HG02981 (cell line): ENCODE measurements at regions not wholly inside any gene's neighbourhood (a gene's known extent, or its start where the extent isn't known, plus 50 kb on each side); places are given as distances from the start of the nearest gene placed in this dataset.

Experiments
- ATAC-seq: cut with Tn5 transposase; IDR thresholded peaks from one replicate; pipeline ENCODE4 v1.9.1; 2021; ENCODE audit warnings: mild to moderate bottlenecking, moderate library complexity; ENCODE audit not compliant: unreplicated experiment

GRCh38 chr10:42950606-42951485, 126.0 kb upstream of the RET start:
- ATAC-seq, result no peak

DNA sequence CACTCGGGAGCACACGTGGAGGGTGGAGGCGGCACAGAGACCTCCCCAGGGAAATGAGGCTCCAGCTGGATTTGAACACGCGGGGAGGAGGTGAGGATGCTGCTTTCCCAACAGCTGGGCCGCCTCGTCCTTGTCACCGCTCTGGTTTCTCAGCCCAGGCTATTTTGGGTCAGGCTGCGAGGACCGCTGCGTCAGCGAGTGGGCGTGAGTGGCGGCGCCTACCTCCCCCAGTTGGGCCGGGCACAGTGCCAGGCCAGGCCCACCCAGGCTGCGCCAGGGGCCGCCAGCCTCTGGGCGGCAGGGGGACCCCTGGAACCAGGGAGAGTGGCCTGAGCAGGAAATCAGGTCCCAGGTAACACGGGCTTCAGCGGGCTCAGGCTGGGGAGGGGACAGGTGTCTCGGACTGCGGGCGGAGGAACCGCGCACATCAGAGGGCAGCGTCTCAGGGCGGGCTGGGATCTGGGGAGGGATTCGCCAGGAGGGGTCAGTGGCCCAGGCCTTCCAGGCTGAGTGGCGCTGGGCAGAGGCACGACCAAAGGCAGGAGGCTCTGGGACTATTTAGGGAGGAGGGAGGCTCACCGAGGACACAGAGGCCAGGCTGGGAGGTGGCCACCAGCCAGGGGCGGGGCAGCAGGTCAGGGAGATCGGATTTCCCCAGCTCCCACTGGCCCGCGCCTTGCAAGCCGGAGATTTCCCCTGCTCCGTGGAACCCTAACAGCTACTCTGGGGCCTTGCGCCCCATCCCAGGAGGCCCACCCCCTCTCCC, 125.2 kb upstream of the RET start:
- ATAC-seq, result no peak

DNA sequence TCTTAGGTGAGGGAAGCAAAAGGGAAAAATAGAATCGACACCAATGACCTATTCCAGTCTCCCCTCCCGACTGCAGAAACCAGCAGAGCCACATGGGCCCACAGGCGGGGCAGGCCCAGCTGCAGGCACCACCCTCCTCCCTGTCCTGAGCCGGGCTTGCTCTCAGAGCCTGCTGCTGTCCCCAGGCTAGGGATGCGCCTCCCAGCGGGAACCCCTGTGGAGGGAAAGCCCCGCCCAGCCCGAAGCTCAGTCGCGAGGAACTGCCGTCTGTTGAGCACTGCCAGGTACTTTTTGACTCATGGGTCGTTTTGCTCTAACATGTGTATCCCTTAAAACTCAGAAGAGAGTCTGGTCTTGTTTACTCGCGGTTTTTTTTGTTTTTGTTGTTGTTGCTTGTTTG, 124.5 kb upstream of the RET start:
- ATAC-seq, result no peak

- no peak for ATAC-seq
These were observed 123.8 kb upstream of the RET start for GRCh38 chr10:42952931-42953683.

DNA sequence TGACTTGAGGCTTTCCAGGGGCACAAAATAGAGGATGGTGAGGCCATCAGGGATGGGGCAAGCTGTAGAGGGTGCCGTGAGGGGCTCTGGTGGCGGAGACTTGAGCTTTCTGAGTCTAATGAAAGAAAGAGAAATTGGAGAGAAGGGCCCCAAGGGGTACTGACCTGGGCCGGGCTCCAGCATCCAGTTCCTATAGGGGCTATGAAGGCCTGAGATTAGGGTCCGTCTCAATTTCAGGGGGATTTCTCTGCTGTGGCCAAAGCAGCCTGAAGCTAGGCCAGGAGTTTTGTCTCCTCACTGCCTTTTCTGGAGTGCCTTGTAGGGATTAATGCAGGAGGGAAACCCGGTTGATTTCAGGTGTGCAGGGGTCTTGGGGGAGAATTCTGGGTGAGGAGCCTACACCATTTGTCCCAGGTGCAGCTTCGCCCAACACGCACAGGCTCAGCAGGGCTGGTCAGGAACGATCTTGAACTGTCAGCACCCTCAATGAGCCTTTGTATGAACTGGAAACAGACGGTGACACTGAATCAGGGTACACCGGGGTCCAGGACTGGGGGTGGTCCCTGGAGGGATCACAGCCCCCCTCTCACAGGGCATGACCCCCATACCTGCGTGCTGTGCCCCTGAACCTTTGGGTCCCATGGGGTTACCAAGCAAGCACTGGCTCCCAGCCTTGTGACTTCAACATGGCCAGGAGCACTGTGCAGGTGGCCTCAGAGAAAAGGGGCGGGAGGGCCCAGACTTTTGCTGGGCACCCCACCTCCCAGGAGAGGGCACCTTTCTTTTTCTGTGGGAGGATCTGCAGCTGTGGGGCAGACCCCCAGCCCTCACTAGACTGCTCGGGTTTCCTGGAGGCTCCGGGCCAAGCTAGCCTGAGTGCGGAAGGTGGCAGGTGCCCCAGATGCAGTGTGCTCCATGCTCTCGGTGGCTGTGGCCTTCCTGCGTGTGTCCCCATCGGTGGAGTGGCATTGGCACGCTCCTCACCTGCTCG, 122.9 kb upstream of the RET start:
- ATAC-seq, result no peak

DNA sequence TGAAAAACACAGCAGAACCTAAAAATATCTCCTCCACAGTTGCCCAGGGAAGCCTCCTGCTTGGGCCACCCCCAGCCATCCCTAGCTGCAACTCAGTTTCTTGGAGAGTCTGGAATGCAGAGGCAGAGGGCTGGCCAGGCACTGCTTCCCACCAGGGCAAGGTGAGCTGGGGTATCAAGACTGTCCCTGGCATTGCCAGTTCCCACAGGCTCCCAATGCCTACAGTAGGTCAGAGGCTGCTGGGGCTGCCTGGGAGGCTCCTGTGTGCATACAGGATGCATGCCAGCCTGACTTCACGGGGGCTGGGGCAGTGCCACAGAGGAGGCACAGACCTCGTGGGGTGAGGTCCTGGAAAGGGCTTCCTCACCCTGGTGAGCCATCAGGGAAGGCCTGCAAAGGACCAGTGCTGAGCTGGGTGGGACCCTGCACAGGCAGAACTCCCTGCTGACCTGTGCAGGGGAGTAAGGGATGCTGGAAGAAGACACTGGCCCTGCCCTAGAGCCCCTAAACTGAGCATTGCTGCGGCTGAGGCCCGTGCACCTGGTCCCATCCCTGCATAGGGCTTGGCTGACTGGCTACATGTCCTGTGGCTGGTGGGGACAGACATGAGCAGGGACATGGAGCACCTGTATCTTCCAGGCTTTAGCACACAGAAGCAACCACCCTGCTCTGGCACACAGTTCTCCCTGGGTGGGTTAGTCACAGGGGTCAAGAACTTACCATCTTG, 121.9 kb upstream of the RET start:
- ATAC-seq, result no peak

- no peak for ATAC-seq
These were observed 121.4 kb upstream of the RET start for GRCh38 chr10:42955493-42955889.

GRCh38 chr10:42956045-42956444, 120.8 kb upstream of the RET start:
- ATAC-seq, result no peak

- ATAC-seq, result no peak
These were observed 118.6 kb upstream of the RET start for GRCh38 chr10:42958142-42958868.

DNA sequence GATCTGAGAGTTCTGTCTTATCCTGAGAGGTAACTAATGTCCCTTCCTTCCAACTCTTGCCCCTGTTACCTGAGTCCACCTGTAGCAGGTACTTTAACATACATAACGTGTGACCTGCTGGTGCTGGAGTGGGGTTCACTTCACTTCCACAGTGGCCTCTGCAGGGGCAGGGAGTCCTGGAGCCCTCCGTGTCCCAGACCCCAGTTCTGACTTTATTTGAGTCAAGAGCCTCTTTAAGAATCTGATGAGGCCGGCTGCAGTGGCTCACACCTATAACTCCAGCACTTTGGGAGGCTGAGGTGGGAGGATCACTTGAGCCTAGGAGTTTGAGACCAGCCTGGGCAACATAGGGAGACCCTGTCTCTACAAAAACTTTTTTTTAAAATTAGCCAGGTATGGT, 117.0 kb upstream of the RET start:
- no peak for ATAC-seq

DNA sequence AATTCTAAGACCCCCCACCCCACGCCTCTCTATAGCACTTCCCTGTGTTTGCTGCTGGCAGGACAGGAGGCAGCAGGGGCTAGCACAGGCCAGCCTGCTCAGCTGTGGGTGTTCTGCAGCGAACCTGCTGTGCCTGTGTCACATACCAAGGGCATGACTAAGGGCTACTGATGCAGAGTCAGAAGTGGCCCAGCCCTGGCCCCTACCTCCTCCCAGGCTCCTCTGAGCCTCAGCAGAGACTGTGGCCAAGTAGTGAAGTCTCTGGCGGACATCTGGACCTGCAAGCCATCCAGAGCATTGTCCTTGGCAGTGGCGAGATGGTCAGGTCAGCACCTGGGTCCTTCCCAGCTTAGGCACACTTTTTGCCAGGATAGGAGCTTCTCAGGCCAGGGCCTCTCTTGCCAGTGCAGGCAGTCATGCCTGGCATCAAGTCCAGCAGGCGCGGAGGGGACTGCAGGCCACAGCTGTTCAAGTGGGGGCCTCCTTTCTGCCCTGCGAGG, 116.3 kb upstream of the RET start:
- ATAC-seq, result no peak

GRCh38 chr10:42960991-42961795, 115.7 kb upstream of the RET start:
- ATAC-seq, result no peak

DNA sequence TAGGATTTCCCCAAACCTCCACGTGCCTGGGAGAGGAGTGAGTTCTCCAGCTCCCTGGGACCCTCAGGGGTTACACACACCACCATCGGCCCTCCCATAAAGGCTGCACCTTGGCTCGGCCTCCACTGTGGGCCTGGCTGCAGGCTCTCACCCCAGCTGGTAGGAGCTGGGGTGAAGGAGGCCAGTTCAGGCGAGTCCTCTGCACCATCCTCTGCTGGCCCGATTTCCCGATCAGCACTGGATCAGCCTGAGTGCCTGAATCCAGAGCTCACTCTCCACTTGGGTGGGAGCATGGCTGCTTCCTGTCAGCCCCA, 115.1 kb upstream of the RET start:
- no peak for ATAC-seq

DNA sequence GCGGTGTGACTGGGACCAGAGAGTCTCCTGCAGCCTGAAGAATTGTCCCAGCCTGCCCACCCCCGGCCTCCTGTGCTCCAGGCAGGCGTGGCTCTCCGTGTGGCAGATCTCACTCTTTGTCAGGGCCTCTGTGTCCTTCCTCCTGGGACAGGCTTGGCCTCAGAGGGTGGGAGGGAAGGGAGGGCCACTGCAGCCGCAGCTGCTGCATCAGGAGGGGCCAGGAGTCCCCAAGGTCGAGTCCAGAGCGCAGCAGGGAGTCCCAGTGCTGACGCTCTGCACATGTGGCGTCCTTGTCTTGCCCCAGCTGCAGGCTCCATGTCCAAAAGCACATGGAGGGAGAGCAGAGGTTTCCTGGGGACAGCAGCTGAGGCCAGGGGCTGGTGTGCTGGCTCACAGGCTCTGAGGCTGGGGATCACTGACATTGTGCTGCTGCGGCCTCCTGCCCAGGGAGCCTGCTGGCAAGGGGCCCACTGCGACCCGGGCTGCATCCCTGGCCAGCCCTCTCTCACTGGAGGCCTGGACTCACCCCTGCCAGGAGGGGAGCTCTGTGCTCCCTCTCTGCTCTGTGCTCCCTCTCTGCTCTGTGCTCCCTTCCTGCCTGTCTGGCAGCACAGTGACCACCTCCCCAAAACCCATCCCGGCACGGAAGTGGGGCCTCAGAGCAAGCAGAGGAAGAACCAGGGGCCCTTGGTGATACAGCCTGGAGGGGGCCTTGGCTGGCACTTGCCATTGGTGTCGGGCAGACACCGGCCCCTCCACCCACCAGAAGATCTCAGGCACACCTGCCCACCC, 114.6 kb upstream of the RET start:
- no peak for ATAC-seq

GRCh38 chr10:42962902-42963231, 114.0 kb upstream of the RET start:
- ATAC-seq, result no peak

DNA sequence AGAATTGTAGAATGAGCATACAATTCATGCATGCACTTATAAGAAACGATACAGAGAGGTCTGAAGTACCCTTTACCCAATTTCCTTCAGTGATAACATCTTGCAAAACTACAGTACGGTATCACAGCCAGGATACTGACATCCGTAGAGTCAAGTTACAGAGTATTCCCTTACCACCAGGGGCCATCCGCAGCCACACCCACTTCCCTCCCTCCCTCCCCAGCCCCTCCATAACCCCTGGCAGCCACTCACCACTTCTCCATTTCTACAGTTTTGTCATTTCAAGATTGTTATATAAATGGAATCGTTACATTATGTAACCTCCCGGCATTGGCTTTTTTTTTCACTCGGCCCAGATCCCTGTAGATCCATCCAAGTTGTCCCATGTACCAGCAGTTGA, 113.6 kb upstream of the RET start:
- ATAC-seq, result no peak

GRCh38 chr10:42969147-42969546, 107.7 kb upstream of the RET start:
- ATAC-seq, result no peak

GRCh38 chr10:42969909-42970308, 107.0 kb upstream of the RET start:
- no peak for ATAC-seq
